Liver (tissue), 8 donors: ENCODE measurements at regions not wholly inside any gene's neighbourhood (a gene's known extent, or its start where the extent isn't known, plus 50 kb on each side); places are given as distances from the start of the nearest gene placed in this dataset.

Experiments
- DNase-seq: peaks from one replicate; pipeline ENCODE4 v3.0.0-alpha.2; 2017; ENCODE audit warnings: low spot score
- H3K27ac ChIP-seq, 2 donors: one replicate each; pipeline ENCODE4 v1.7.0; 2013; ENCODE audit warnings: inconsistent platforms in 2 of 2, low read length in 2 of 2, control low read depth in 1 of 2, low read depth in 1 of 2, mild to moderate bottlenecking in 1 of 2
- H3K27me3 ChIP-seq, 4 donors: one replicate each; pipeline versions ENCODE4 v1.6.1 to v1.7.0; 2013; ENCODE audit warnings: low read length in 3 of 4, inconsistent platforms in 1 of 4, mild to moderate bottlenecking in 1 of 4, moderate library complexity in 1 of 4; ENCODE audit not compliant: control insufficient read depth in 4 of 4, insufficient read depth in 4 of 4
- H3K36me3 ChIP-seq, 4 donors: one replicate each; pipeline versions ENCODE4 v1.6.1 to v1.7.0; 2013; ENCODE audit warnings: low read length in 3 of 4, mild to moderate bottlenecking in 3 of 4, low read depth in 1 of 4, moderate library complexity in 1 of 4; ENCODE audit not compliant: control insufficient read depth in 4 of 4, insufficient read depth in 3 of 4
- H3K4me1 ChIP-seq, 4 donors: one replicate each; pipeline versions ENCODE4 v1.6.1 to v1.7.0; 2013; ENCODE audit warnings: low read length in 3 of 4, mild to moderate bottlenecking in 3 of 4, moderate library complexity in 1 of 4; ENCODE audit not compliant: control insufficient read depth in 4 of 4, insufficient read depth in 4 of 4
- H3K4me3 ChIP-seq, 3 donors: one replicate each; pipeline versions ENCODE4 v1.6.1 to v1.7.0; 2013; ENCODE audit warnings: low read length in 3 of 3, control low read depth in 1 of 3, low read depth in 1 of 3, mild to moderate bottlenecking in 1 of 3
- H3K9ac ChIP-seq, 2 donors: one replicate each; pipeline ENCODE4 v1.7.0; 2013; ENCODE audit warnings: low read length in 2 of 2, mild to moderate bottlenecking in 2 of 2, moderate library complexity in 2 of 2, control low read depth in 1 of 2, low read depth in 1 of 2
- H3K9me3 ChIP-seq, 4 donors: one replicate each; pipeline versions ENCODE4 v1.6.1 to v1.7.0; 2013; ENCODE audit warnings: low read length in 3 of 4; ENCODE audit not compliant: control insufficient read depth in 4 of 4
- EGR1 ChIP-seq, 2 donors: IDR thresholded peaks; 2 replicates each; pipeline ENCODE4 v1.6.1; 2016 to 2018; ENCODE audit warnings: antibody characterized with exemption in 2 of 2, low read depth in 2 of 2
- FOXA1 ChIP-seq: IDR thresholded peaks from 2 replicates; pipeline ENCODE4 v1.6.1; 2016; ENCODE audit warnings: antibody characterized with exemption
- GABPA ChIP-seq, 2 donors: IDR thresholded peaks in 1 of 2; conservative IDR thresholded peaks in 1 of 2; 2 replicates each; pipeline ENCODE4 v1.6.1; 2016; ENCODE audit warnings: antibody characterized with exemption in 2 of 2, mild to moderate bottlenecking in 1 of 2, moderate library complexity in 1 of 2
- HNF4A ChIP-seq, 2 donors: conservative IDR thresholded peaks; 2 replicates each; pipeline ENCODE4 v1.6.1; 2016; ENCODE audit warnings: antibody characterized with exemption in 2 of 2, mild to moderate bottlenecking in 2 of 2
- HNF4G ChIP-seq: IDR thresholded peaks from 2 replicates; pipeline ENCODE4 v1.6.1; 2016; ENCODE audit warnings: antibody characterized with exemption
- JUND ChIP-seq, 2 donors: IDR thresholded peaks; 2 replicates each; pipeline ENCODE4 v1.6.1; 2016; ENCODE audit warnings: antibody characterized with exemption in 2 of 2
- NR2F2 ChIP-seq: IDR thresholded peaks from 2 replicates; pipeline ENCODE4 v1.6.1; 2016; ENCODE audit warnings: antibody characterized with exemption
- RAD21 ChIP-seq, 2 donors: IDR thresholded peaks; 2 replicates each; pipeline ENCODE4 v1.6.1; 2016; ENCODE audit warnings: antibody characterized with exemption in 2 of 2, mild to moderate bottlenecking in 2 of 2
- RXRA ChIP-seq, 2 donors: IDR thresholded peaks; 2 replicates each; pipeline ENCODE4 v1.6.1; 2017 to 2018; ENCODE audit warnings: antibody characterized with exemption in 2 of 2, mild to moderate bottlenecking in 1 of 2
- SP1 ChIP-seq: IDR thresholded peaks from 2 replicates; pipeline ENCODE4 v1.6.1; 2018; ENCODE audit warnings: antibody characterized with exemption, mild to moderate bottlenecking
- TAF1 ChIP-seq: conservative IDR thresholded peaks from 2 replicates; pipeline ENCODE4 v1.6.1; 2016; ENCODE audit warnings: antibody characterized with exemption, mild to moderate bottlenecking
- YY1 ChIP-seq: IDR thresholded peaks from 2 replicates; pipeline ENCODE4 v1.6.1; 2016; ENCODE audit warnings: antibody characterized with exemption, mild to moderate bottlenecking
- WGBS: extraction: QIAGEN DNeasy Blood & Tissue Kit; methylation state at CpG from one replicate; pipeline ENCODE4 v1.1.7; 2013; 5-methylcytosine and 5-hydroxymethylcytosine counted together
- TF ChIP-seq, protein P1 (sequence below): IDR thresholded peaks from 2 replicates; pipeline ENCODE4 v1.6.1; 2016; ENCODE audit warnings: antibody characterized with exemption
- TF ChIP-seq, protein P2 (sequence below): IDR thresholded peaks from 2 replicates; pipeline ENCODE4 v1.6.1; 2016; ENCODE audit warnings: antibody characterized with exemption
- TF ChIP-seq, protein P3 (sequence below): fragments of 150-350 bp; IDR thresholded peaks from 2 replicates; pipeline ENCODE4 v1.5.1; 2017; ENCODE audit warnings: improper control_type of control experiment, low read depth, low read length; ENCODE audit not compliant: missing input control
- TF ChIP-seq, protein P4 (sequence below): IDR thresholded peaks from 2 replicates; pipeline ENCODE4 v1.6.1; 2016; ENCODE audit warnings: antibody characterized with exemption
- donor health status: healthy.
- donor health status: healthy.
- donor health status: healthy.
- donor health status: healthy.
- donor health status: healthy.

DNA sequence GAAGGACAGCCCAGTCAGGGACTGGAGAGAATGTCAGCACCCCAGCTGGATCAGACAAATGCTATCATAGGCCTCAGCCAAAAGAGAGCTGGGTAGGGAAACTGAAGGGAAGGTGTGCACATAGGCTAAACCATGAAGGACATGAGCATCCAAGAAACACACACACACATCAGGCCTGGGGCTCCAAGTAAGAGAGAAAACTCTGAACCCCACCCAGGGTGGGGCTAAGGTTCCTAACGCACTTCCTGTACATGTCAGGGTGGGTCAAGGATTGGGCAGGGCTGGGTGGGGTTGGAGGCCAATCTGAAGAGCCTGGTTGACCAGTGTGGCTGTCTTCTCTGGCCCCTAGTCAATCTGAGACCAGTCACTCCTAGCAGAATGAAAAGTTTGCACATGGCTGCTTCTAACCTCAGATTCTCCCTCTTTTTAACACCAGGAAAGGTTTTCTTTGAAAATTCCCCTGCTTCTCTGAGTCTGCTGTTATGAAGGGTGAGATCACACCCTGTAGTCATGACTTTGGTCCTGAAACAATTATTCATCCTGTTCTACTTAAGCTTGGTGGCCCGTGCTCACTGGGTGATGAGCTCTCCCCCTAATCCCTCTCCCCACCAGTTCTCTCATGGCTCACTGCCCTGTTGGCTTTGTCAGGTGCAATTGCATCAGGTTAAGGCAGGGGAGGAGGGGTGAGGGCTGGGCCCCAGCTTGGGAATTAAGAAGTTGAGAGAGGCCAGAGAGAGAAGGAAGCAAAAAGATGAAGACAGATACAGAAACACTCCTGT lies 88.4 kb downstream of the MAFB start:
- no peaks in the 10 kb centered on the region for H3K27me3 ChIP-seq
- DNase-seq, result no peak
- H3K9ac ChIP-seq, result no peak overlapping the region
- no peak overlapping the region for H3K27ac ChIP-seq
- no peaks in the 10 kb centered on the region for H3K4me1 ChIP-seq
- no peak overlapping the region for H3K4me3 ChIP-seq
- WGBS, result 90% methylated on average over 2 of the region's 2 CpGs
- peaks cover 0 to 10% (median 0%) of the 10 kb centered on the region in 4 donors for H3K9me3 ChIP-seq
- no peaks in the 10 kb centered on the region for H3K36me3 ChIP-seq
- TF ChIP-seq RAD21 (IDR thresholded peaks at IDR 0.05), result no peak
- no peak for TF ChIP-seq NR2F2
- TF ChIP-seq GABPA (IDR thresholded peaks at IDR 0.05 in 1 of 2, conservative IDR thresholded peaks at IDR 0.05 in 1 of 2), result no peak
- TF ChIP-seq RXRA (IDR thresholded peaks at IDR 0.05), result no peak
- TF ChIP-seq, protein P1, sequence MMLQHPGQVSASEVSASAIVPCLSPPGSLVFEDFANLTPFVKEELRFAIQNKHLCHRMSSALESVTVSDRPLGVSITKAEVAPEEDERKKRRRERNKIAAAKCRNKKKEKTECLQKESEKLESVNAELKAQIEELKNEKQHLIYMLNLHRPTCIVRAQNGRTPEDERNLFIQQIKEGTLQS, result no peak
- no peak for TF ChIP-seq HNF4A (conservative IDR thresholded peaks at IDR 0.05)
- TF ChIP-seq SP1, result no peak
- no peak for TF ChIP-seq YY1
- no peak for TF ChIP-seq EGR1 (IDR thresholded peaks at IDR 0.05; ENCODE audit: low read depth in 2 of 2)
- TF ChIP-seq JUND (IDR thresholded peaks at IDR 0.05), result no peak
- TF ChIP-seq, protein P2, sequence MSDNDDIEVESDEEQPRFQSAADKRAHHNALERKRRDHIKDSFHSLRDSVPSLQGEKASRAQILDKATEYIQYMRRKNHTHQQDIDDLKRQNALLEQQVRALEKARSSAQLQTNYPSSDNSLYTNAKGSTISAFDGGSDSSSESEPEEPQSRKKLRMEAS, result no peak
- no peak for TF ChIP-seq TAF1
- TF ChIP-seq, protein P3, sequence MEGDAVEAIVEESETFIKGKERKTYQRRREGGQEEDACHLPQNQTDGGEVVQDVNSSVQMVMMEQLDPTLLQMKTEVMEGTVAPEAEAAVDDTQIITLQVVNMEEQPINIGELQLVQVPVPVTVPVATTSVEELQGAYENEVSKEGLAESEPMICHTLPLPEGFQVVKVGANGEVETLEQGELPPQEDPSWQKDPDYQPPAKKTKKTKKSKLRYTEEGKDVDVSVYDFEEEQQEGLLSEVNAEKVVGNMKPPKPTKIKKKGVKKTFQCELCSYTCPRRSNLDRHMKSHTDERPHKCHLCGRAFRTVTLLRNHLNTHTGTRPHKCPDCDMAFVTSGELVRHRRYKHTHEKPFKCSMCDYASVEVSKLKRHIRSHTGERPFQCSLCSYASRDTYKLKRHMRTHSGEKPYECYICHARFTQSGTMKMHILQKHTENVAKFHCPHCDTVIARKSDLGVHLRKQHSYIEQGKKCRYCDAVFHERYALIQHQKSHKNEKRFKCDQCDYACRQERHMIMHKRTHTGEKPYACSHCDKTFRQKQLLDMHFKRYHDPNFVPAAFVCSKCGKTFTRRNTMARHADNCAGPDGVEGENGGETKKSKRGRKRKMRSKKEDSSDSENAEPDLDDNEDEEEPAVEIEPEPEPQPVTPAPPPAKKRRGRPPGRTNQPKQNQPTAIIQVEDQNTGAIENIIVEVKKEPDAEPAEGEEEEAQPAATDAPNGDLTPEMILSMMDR, result no peak

DNA sequence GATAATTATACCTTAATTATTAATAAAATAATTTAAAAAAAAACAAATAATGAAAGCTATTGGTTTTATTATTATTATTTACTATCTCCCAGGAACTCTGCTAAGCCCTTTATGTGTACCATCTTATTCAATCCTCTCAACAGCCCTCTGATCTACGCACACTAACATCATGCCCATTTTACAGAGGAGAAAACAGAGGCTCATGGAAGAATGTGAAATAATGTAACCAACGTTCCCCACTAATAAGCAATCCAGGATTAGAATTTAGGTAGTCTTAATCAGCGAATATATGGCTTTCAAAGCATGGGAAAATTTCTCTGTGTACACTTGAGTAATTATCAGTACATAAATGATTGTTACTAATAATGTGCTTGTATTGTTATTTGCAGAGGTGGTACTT lies 89.0 kb downstream of the MAFB start:
- Histone ChIP-seq H3K4me1 (no peaks in the 10 kb centered on the region), H3K27ac (no peak overlapping the region), H3K27me3 (no peaks in the 10 kb centered on the region), H3K4me3 (no peak overlapping the region), H3K36me3 (no peaks in the 10 kb centered on the region), H3K9me3 (peaks cover 0 to 10% (median 0%) of the 10 kb centered on the region in 4 donors), H3K9ac (no peak overlapping the region)
- no peak for DNase-seq
- TF ChIP-seq RXRA (IDR thresholded peaks at IDR 0.05) (no peak), SP1 (no peak), YY1 (no peak), FOXA1 (no peak)
- WGBS, result 93% methylated on average over 3 of the region's 3 CpGs

DNA sequence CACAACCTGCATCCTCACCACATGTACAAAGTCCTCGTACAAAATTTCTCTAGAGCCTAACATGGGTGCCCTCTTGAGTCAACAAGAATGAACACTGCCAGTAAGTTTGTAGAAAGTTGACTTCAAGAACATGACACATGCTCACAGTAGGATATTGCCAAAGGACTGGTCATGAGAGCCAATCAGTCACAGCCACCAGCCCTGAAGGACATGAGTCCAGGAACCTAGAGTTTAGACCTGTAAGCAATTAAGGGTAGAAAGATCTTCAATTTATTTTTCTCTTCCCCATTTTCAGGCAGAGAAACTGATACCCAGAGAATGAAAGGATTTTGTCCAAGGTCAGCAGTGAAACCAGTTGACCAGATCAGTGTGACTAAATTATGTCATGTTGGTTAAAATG lies 96.1 kb downstream of the MAFB start:
- TF ChIP-seq EGR1 (IDR thresholded peaks at IDR 0.05; ENCODE audit: low read depth in 2 of 2), result no peak
- no peak for TF ChIP-seq NR2F2
- no peak for TF ChIP-seq HNF4G
- TF ChIP-seq RXRA (IDR thresholded peaks at IDR 0.05), result no peak
- TF ChIP-seq, protein P4, sequence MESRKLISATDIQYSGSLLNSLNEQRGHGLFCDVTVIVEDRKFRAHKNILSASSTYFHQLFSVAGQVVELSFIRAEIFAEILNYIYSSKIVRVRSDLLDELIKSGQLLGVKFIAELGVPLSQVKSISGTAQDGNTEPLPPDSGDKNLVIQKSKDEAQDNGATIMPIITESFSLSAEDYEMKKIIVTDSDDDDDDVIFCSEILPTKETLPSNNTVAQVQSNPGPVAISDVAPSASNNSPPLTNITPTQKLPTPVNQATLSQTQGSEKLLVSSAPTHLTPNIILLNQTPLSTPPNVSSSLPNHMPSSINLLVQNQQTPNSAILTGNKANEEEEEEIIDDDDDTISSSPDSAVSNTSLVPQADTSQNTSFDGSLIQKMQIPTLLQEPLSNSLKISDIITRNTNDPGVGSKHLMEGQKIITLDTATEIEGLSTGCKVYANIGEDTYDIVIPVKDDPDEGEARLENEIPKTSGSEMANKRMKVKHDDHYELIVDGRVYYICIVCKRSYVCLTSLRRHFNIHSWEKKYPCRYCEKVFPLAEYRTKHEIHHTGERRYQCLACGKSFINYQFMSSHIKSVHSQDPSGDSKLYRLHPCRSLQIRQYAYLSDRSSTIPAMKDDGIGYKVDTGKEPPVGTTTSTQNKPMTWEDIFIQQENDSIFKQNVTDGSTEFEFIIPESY, result no peak
- TF ChIP-seq, protein P3, result no peak
- no peak for DNase-seq
- no peak overlapping the region for H3K27ac ChIP-seq
- H3K4me3 ChIP-seq, result no peak overlapping the region
- 73% methylated on average over 1 of the region's 1 CpG for WGBS
- no peaks in the 10 kb centered on the region for H3K9me3 ChIP-seq
- H3K36me3 ChIP-seq, result no peaks in the 10 kb centered on the region
- no peak overlapping the region for H3K9ac ChIP-seq
- H3K4me1 ChIP-seq, result no peaks in the 10 kb centered on the region
- no peaks in the 10 kb centered on the region for H3K27me3 ChIP-seq
